ENCODE measurements at regions not wholly inside any gene's neighbourhood (a gene's known extent, or its start where the extent isn't known, plus 50 kb on each side); places are given as distances from the start of the nearest gene placed in this dataset.

GRCh38 chr4:170627418-170627817 lies 537.7 kb upstream of the AADAT start:
- Histone ChIP-seq H4K5ac (ENCODE audit: insufficient read length, low read depth, low read length) (no peak overlapping the region), H2BK120ac (replicated peaks; ENCODE audit: low read depth, low read length) (no peak overlapping the region), H3K4me1 (replicated peaks in 1 of 4; ENCODE audit: control insufficient read depth in 3 of 4, insufficient read depth in 4 of 4, low read length in 3 of 4) (no peaks in the 10 kb centered on the region), H3K79me2 (ENCODE audit: control insufficient read depth in 1 of 2, insufficient read depth in 2 of 2, low read length in 2 of 2) (no peaks in the 10 kb centered on the region), H3K4me2 (ENCODE audit: insufficient read depth in 1 of 2, low read depth in 2 of 2, low read length in 2 of 2) (no peak overlapping the region), H2BK12ac (ENCODE audit: low read depth, low read length) (no peak overlapping the region), H2AK5ac (ENCODE audit: low read depth, low read length) (no peak overlapping the region), H3K56ac (replicated peaks; ENCODE audit: insufficient read length, low read depth, low read length) (no peak overlapping the region), H3K9ac (replicated peaks in 1 of 4; ENCODE audit: extremely low read depth in 1 of 4, low read depth in 3 of 4, low read length in 3 of 4) (no peak overlapping the region), H4K20me1 (replicated peaks in 1 of 2; ENCODE audit: control insufficient read depth in 1 of 2, insufficient read depth in 2 of 2, low read length in 2 of 2) (no peaks in the 10 kb centered on the region), H2BK20ac (ENCODE audit: low read length) (no peak overlapping the region), H3K4me3 (ENCODE audit: extremely low read depth in 1 of 4, insufficient read depth in 2 of 4, low read depth in 3 of 4, low read length in 4 of 4) (no peak overlapping the region), H3K9me3 (ENCODE audit: insufficient read depth in 2 of 2, low read depth in 1 of 2, low read length in 1 of 2) (0 out of 4 replicates have a peak, but pooled peaks cover 0 to 8% of the 10 kb centered on the region in 2 experiments), H2BK15ac (ENCODE audit: low read length) (no peak overlapping the region), H3K14ac (ENCODE audit: insufficient read length) (no peak overlapping the region), H3K23me2 (ENCODE audit: low read depth, low read length) (no peaks in the 10 kb centered on the region), H2AFZ (ENCODE audit: low read length) (no peak overlapping the region), H3K4ac (replicated peaks; ENCODE audit: insufficient read length, low read depth, low read length) (no peak overlapping the region), H3K27ac (ENCODE audit: low read depth, low read length) (no peak overlapping the region), H3K36me3 (ENCODE audit: control insufficient read depth in 2 of 4, insufficient read depth in 4 of 4, low read length in 3 of 4) (no peaks in the 10 kb centered on the region; a peak in 1 of 8 replicates), H4K91ac (replicated peaks; ENCODE audit: insufficient read length, low read length) (no peak overlapping the region), H3K23ac (ENCODE audit: insufficient read length) (no peak overlapping the region), H3K18ac (ENCODE audit: extremely low read depth, low read length) (no peak overlapping the region), H2BK5ac (ENCODE audit: low read depth, low read length) (no peak overlapping the region), H3K79me1 (ENCODE audit: low read depth, low read length) (no peaks in the 10 kb centered on the region), H3K27me3 (replicated peaks in 1 of 4; ENCODE audit: control insufficient read depth in 3 of 4, extremely low read depth in 1 of 4, insufficient read depth in 3 of 4, low read length in 3 of 4) (no peaks in the 10 kb centered on the region), H4K8ac (ENCODE audit: extremely low read depth, insufficient read depth, low read length) (no peak overlapping the region)
- FAIRE-seq (no peak), DNase-seq (ENCODE audit: low read depth in 1 of 2, low spot score in 2 of 2) (no peak)
- POLR2A ChIA-PET (ENCODE audit: partially characterized antibody) = no interaction called here
- CTCF ChIA-PET (ENCODE audit: partially characterized antibody) = no interaction called here
- TF ChIP-seq RBBP5 (IDR thresholded peaks at IDR 0.05; ENCODE audit: borderline replicate concordance, low read depth, low read length) = no peak
- WGBS, 2 experiments (ENCODE audit: extremely low coverage in 1 of 2, insufficient coverage in 1 of 2, insufficient read length in 1 of 2, insufficient replicate concordance in 2 of 2, low coverage in 1 of 2, low lambda C conversion rate in 2 of 2, missing lambda C conversion rate in 1 of 2) = 95% methylated on average over 2 of the region's 2 CpGs; no CpG with 5 or more reads in 1 of the 2 experiments
